Bronchial epithelial cell (primary cell): ENCODE measurements at regions not wholly inside any gene's neighbourhood (a gene's known extent, or its start where the extent isn't known, plus 50 kb on each side); places are given as distances from the start of the nearest gene placed in this dataset.

ENCODE experiments used
- DNase-seq: peaks from one replicate; pipeline ENCODE4 v3.0.0-alpha.2; 2010; ENCODE audit warnings: low read depth
- FAIRE-seq: peaks from 2 replicates; lab custom pipeline; 2011; peaks lifted over from hg19 to GRCh38; lab: Jason Lieb, UNC
- H3K27me3 ChIP-seq: 2 replicates; pipeline ENCODE4 v1.5.1; 2011; ENCODE audit warnings: low read length; ENCODE audit not compliant: control insufficient read depth, insufficient read depth
- H3K36me3 ChIP-seq: 2 replicates; pipeline ENCODE4 v1.5.1; 2011; ENCODE audit warnings: low read length; ENCODE audit not compliant: control insufficient read depth, insufficient read depth
- H3K4me3 ChIP-seq: 2 replicates; pipeline ENCODE4 v1.5.1; 2011; ENCODE audit warnings: mild to moderate bottlenecking, low read depth, low read length, control low read depth
- CTCF ChIP-seq: IDR thresholded peaks from 2 replicates; pipeline ENCODE4 v1.5.1; 2011; ENCODE audit warnings: mild to moderate bottlenecking, moderate library complexity, low read length, control low read depth, inconsistent platforms; ENCODE audit not compliant: insufficient read depth, severe bottlenecking

- TF ChIP-seq CTCF = no peak
- Histone ChIP-seq H3K36me3 (no peaks in the 10 kb centered on the region), H3K4me3 (no peak overlapping the region), H3K27me3 (peaks cover 2% of the 10 kb centered on the region)
- FAIRE-seq (no peak), DNase-seq (peak; percentile 76)
These were observed 122.4 kb upstream of the MSX2 start for GRCh38 chr5:174601946-174602345.

GRCh38 chr5:174606153-174606552 lies 118.2 kb upstream of the MSX2 start:
- TF ChIP-seq CTCF = no peak
- Histone ChIP-seq H3K36me3 (no peaks in the 10 kb centered on the region), H3K27me3 (no peaks in the 10 kb centered on the region), H3K4me3 (no peak overlapping the region)
- no peak for FAIRE-seq
- DNase-seq = no peak

- FAIRE-seq (no peak), DNase-seq (no peak)
- Histone ChIP-seq H3K27me3 (no peaks in the 10 kb centered on the region), H3K4me3 (no peak overlapping the region), H3K36me3 (no peaks in the 10 kb centered on the region)
- no peak for TF ChIP-seq CTCF
These were observed 117.7 kb upstream of the MSX2 start for GRCh38 chr5:174606646-174607045.

GRCh38 chr5:174607205-174607604 lies 117.2 kb upstream of the MSX2 start:
- DNase-seq (no peak), FAIRE-seq (no peak)
- H3K36me3 ChIP-seq = no peaks in the 10 kb centered on the region
- TF ChIP-seq CTCF = no peak
- H3K27me3 ChIP-seq = no peaks in the 10 kb centered on the region
- no peak overlapping the region for H3K4me3 ChIP-seq

- no peak for TF ChIP-seq CTCF
- H3K4me3 ChIP-seq = no peak overlapping the region
- DNase-seq (no peak), FAIRE-seq (no peak)
- H3K36me3 ChIP-seq = no peaks in the 10 kb centered on the region
- no peaks in the 10 kb centered on the region for H3K27me3 ChIP-seq
These were observed 116.5 kb upstream of the MSX2 start for GRCh38 chr5:174607916-174608315.

- no peak for FAIRE-seq
- no peak for TF ChIP-seq CTCF
- Histone ChIP-seq H3K27me3 (no peaks in the 10 kb centered on the region), H3K4me3 (no peak overlapping the region), H3K36me3 (no peaks in the 10 kb centered on the region)
- no peak for DNase-seq
These were observed 115.7 kb upstream of the MSX2 start for GRCh38 chr5:174608631-174609097.
